GM18505 (cell line): ENCODE measurements at regions not wholly inside any gene's neighbourhood (a gene's known extent, or its start where the extent isn't known, plus 50 kb on each side); places are given as distances from the start of the nearest gene placed in this dataset.
"Not testable (repeated sequence)": the region's sequence is repeated elsewhere in the genome, so short reads cannot be mapped to it uniquely, and the experiment has no call there.

Experiments
- ATAC-seq: cut with Tn5 transposase; IDR thresholded peaks from one replicate; pipeline ENCODE4 v1.9.1; 2021; ENCODE audit not compliant: unreplicated experiment
- POLR2A ChIP-seq: IDR thresholded peaks from 4 replicates; pipeline ENCODE4 v1.6.1; 2011; ENCODE audit warnings: borderline replicate concordance; ENCODE audit not compliant: insufficient read depth, insufficient read length; ENCODE audit errors: extremely low read depth

DNA sequence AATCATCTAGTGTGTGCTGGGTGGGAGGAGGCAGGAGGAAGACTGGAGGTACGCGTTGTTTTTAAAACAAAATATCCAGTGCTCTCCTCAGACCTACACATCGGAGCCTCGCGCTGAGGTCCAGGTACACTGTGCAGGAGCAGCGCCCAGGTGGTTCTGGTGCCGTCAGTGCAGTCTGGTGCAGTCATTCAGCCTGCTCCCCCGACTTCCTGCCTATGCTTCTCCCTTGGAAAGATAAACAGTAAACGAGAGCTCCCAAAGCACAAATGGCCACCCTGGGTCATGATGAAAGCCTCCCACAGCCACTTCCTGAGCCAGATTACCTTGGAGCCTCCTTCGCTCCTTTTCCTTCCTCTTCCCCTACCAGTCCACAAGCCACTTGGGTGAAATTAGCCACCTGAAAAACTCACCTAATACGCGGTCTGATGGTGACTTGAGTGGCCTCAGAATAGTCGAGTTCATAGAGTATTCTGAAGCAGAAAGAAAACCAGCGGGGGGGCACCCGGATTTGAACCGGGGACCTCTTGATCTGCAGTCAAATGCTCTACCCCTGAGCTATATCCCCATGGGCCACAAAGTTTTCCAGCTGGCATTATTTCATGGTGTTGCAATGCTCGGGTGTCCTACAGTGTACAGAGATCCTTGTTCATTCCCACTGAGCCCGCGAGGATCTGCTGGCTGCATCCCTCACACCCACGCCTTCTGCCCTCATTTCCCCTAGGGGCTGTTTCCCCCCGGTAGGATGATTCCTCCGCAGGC, 82.5 kb downstream of the ZNF467 start:
- no peak for ATAC-seq
- TF ChIP-seq POLR2A: no peak

DNA sequence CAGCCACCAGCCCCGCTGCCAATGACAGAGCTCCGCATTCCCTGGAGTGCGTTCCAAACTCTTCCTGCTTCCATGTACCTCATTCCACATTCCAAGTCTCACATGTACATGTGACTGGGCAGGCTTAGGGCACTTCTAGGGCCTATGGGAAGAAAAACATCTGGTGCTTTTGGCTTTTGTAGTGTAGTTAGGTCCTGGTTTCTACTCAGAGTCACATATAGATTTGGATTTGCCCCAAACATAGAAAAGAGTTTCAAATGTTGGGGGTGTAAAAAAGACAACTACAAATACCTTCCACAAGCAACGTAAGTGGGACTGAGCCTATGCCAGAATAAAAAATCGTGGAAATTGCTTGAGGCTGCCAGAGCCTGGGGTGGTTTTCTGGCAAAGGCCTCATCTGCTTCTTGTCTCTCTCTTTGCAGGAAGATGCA, 84.1 kb downstream of the ZNF467 start:
- TF ChIP-seq POLR2A: no peak
- no peak for ATAC-seq

DNA sequence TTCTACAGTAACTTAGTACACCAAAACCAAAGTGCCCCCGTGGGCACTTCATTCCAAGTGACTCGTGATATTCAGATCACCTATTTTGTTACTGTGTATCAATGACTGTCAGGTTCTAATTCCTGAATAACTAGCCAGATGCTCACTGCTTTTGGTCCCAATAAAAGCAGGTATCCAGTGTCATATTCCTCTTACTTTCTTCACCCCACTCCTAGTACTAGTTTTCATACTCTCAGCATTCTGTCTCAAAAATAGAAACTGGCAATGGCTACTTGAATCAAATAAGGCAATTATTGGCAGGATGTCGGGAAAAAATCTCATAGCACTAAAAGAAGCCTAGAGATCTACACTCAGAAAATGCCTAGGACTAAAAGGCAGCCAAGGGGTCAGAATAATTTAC, 84.6 kb downstream of the ZNF467 start:
- TF ChIP-seq POLR2A: no peak
- no peak for ATAC-seq

DNA sequence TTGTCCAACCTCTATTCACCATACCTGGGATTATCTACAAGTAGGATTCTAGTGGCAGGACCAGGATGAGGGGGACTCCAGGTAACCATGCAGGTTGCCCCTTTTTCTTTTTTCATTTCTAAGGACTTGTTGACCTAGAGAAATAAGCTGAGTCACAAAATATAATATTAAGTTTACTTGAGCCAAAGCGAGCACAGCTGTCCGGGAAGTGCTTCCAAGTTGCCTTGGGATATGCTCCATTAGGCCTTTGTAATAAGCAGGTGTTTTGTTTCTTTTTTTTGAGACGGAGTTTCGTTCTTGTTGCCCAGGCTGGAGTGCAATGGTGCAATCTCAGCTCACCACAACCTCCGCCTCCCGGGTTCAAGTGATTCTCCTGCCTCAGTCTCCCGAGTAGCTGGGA, 85.6 kb downstream of the ZNF467 start:
- not testable (repeated sequence) for ATAC-seq

DNA sequence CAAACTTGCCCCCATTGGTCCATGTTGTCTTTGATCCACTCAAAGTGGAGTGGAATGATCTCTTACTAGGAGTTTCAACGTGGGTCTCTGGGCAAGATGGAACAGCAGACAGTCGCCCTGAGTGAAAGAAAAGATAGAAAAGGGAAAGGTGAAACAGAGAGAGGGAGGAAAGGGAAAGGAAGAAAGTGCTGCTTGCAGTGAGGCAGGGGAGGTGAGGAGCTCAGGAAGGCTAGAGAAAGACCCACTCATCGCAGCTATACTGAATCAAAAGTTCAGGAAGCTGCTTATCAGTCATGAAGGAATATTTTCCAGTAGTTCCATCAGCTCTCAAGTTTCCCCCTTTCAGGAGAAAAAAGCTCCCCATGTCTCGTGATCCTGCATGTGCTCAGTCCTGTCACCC, 86.9 kb downstream of the ZNF467 start:
- no peak for TF ChIP-seq POLR2A
- no peak for ATAC-seq

DNA sequence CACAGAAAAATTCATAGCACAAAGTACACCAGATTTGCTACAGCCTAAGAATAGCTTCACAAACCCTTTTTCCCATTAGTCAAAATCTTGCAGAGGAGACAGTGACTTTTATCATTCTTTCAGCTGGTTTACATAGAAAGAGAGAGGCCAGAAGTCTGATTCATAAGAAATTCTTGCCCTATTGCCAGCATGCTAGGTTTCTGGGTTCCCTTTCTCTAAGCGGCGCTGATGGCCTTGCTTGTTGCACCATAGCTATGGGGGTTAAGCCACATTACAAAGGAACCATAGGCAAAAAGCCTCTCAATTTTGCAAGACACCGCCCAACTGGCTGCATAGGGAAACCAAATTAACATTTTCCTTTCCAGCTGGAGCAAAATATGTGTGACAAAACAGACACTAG, 87.4 kb downstream of the ZNF467 start:
- ATAC-seq: no peak
- TF ChIP-seq POLR2A: no peak

DNA sequence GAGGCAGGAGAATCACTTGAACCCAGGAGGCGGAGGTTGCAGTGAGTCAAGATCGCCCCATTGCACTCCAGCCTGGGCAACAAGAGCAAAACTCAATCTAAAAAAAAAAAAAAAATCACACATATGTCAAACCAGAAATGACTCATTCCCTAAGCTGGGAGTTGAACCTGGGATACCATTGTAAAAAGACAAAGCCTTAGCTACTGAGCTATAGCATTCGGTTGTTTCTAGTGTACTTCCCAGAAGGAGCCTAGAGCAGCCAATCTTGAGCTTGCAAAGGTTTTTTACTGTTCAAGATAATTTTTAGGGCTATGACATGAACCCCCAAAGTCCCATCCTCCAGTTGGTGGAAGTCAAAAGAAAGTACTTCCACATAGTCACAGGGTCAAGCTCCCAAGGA, 87.9 kb downstream of the ZNF467 start:
- ATAC-seq: no peak
- TF ChIP-seq POLR2A: no peak

DNA sequence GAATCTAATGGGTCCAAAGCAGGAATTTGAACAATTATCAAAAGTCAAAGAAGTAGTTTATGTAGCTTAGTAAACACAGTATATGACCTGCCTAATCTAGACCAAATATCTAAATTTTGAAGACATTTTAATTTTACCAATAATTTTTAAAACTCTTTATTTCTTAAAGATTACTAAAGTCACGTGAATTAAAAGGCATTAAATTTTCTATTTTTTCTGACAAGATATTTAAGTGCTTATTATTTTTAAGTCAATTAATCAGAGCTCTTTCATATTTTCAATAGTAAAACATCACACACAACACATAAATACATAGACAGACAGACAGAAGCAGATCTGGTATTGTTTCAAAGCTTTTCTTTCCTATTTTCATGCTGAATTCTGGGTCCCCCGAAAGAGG, 89.5 kb downstream of the ZNF467 start:
- no peak for ATAC-seq

DNA sequence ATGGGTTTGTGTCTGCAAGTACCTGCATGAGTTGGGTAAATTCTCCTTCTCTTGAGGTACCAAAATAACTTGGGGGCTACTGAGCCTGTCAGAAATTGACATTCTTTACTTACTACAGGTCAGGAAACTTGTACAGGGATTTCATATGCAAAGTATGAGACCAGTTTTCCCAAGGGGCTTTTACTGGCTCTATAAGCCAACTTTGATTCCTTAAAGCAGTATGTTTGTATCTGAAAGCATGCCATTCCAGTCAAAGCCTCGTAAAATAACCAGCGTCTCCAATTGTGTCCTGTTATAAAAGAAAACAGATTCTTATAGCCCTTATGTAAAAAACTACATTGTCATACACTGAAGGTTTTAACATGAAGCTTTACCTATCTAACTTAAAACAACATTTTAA, 90.2 kb downstream of the ZNF467 start:
- no peak for ATAC-seq
- no peak for TF ChIP-seq POLR2A

More for the DNA sequence above, 89.5 kb downstream of the ZNF467 start:
- no peak for TF ChIP-seq POLR2A

DNA sequence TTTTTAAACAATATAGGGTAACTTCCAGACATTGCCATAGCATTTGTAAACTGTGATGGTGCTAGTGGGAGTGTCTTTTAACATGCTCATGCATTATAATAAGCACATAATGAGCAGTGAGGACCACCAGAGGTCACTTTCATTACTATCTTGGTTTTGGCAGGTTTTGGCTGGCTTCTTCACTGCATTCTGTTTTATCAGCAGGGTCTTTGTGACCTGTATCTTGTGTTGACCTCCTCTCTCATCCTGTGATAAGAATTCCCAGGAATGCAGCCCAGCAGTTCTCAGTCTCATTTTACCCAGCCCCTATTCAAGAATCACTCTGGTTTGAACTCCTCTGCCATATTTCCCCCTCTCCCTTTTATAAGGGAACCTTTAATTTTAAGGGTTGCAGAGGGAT, 91.3 kb downstream of the ZNF467 start:
- no peak for ATAC-seq
- no peak for TF ChIP-seq POLR2A

DNA sequence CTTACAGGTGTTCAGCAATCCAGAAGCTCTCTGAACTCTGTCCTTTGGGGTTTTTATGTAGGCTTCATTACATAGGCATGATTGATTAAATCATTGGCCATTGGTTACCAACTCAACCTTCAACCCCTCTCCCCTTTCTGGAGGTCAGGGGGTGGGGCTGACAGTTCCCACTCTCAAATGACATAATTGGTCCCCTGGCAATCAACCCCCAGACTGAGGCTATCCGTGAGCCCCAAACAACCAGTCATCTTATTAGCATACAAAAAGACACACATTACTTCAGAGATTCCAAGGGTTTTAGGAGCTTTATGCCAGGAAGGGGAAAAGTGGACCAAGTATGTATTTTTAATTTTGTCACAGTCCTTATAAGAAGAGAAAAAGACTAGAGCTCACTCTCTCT, 92.1 kb downstream of the ZNF467 start:
- no peak for TF ChIP-seq POLR2A

DNA sequence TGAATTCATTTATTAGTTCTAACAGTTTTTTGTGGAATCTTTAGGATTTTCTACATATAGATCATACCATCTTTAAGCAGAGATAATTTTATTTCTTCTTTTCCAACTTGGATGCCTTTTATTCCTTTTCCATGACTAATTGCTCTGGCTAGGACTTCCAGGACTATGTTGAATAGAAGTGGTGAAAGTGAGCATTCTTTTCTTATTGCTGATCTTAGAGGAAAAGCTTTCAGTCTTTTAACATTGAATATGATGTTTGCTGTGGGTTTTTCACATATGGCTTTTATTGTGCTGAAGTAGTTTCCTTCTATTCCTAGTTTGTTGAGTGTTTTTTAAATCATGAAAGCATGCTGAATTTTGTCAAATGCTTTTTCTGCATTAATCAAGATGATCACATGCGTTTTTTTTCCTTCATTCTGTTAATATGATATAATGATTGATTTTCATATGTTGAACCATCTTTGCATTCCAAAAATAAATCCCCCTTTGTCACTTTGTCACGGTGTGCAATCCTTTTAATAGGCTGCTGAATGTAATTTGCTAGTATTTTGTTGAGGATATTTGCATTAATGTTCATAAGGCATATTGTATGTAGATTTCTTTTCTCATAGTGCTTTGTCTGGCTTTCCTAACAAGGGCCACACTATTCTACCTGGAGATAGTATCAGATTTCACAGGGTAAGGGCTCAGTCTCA, 92.9 kb downstream of the ZNF467 start:
- no peak for TF ChIP-seq POLR2A
- no peak for ATAC-seq

More for the DNA sequence above, 92.1 kb downstream of the ZNF467 start:
- no peak for ATAC-seq

DNA sequence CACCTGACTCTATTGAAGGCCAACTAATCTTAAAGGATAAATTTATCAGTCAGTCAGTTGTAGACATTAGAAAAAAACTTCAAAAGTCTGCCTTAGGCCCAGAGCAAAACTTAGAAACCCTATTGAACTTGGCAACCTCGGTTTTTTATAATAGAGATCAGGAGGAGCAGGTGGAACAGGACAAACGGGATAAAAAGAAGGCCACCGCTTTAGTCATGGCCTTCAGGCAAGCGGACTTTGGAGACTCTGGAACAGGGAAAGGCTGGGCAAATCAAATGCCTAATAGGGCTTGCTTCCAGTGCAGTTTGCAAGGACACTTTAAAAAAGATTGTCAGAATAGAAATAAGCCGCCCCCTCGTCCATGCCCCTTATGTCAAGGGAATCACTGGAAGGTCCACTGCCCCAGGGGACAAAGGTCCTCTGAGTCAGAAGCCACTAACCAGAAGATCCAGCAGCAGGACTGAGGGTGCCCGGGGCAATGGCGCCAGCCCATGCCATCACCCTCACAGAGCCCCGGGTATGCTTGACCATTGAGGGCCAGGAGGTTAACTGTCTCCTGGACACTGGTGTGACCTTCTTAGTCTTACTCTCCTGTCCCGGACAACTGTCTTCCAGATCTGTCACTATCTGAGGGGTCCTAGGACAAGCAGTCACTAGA, 98.5 kb downstream of the ZNF467 start:
- not testable (repeated sequence) for ATAC-seq

DNA sequence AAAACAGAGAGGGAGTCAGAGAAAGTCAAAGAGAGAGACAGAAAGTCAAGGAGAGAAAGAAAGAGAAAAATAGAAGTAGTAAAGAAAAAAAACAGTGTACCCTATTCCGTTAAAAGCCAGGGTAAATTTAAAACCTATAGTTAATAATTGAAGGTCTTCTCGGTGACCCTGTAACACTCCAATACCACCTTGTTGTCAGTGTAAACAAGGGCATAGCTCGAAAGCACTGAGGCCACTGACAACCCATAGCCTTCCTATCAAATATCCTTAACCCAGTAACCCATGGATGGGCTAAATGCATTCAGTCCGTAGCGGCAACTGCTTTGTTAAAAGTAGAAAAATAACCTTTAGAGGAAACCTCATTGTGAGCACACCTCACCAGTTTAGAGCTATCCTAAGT, 100.4 kb downstream of the ZNF467 start:
- no peak for ATAC-seq
- TF ChIP-seq POLR2A: no peak
